ENCODE measurements at regions not wholly inside any gene's neighbourhood (a gene's known extent, or its start where the extent isn't known, plus 50 kb on each side); places are given as distances from the start of the nearest gene placed in this dataset.

- TF ChIP-seq, protein P1, sequence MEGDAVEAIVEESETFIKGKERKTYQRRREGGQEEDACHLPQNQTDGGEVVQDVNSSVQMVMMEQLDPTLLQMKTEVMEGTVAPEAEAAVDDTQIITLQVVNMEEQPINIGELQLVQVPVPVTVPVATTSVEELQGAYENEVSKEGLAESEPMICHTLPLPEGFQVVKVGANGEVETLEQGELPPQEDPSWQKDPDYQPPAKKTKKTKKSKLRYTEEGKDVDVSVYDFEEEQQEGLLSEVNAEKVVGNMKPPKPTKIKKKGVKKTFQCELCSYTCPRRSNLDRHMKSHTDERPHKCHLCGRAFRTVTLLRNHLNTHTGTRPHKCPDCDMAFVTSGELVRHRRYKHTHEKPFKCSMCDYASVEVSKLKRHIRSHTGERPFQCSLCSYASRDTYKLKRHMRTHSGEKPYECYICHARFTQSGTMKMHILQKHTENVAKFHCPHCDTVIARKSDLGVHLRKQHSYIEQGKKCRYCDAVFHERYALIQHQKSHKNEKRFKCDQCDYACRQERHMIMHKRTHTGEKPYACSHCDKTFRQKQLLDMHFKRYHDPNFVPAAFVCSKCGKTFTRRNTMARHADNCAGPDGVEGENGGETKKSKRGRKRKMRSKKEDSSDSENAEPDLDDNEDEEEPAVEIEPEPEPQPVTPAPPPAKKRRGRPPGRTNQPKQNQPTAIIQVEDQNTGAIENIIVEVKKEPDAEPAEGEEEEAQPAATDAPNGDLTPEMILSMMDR (IDR thresholded peaks at IDR 0.05), result no peak
- no peak for TF ChIP-seq POLR2A (IDR thresholded peaks at IDR 0.05)
Measured at GRCh38 chr3:59685432-59685831, 635.6 kb upstream of the CFAP20DC start.
